Large intestine (tissue), 3 donors: ENCODE measurements at regions not wholly inside any gene's neighbourhood (a gene's known extent, or its start where the extent isn't known, plus 50 kb on each side); places are given as distances from the start of the nearest gene placed in this dataset.

Experiments
- DNase-seq, 2 donors: peaks; one replicate each; pipeline versions ENCODE4 v3.0.0 to v3.0.0-alpha.2; 2013
- H3K27ac ChIP-seq: one replicate; pipeline ENCODE4 v1.5.1; 2013; ENCODE audit warnings: low read length
- H3K27me3 ChIP-seq: 2 replicates; pipeline ENCODE4 v1.6.1; 2013; ENCODE audit warnings: low read length; ENCODE audit not compliant: control insufficient read depth, insufficient read depth
- H3K36me3 ChIP-seq: 2 replicates; pipeline ENCODE4 v1.6.1; 2013; ENCODE audit warnings: low read length; ENCODE audit not compliant: control insufficient read depth, insufficient read depth
- H3K4me1 ChIP-seq: one replicate; pipeline ENCODE4 v1.6.1; 2013; ENCODE audit warnings: low read length; ENCODE audit not compliant: control insufficient read depth, insufficient read depth
- H3K4me3 ChIP-seq: one replicate; pipeline ENCODE4 v1.5.1; 2013; ENCODE audit warnings: low read length
- H3K9me3 ChIP-seq: one replicate; pipeline ENCODE4 v1.6.1; 2013; ENCODE audit warnings: mild to moderate bottlenecking, low read depth, low read length, moderate library complexity; ENCODE audit not compliant: control insufficient read depth
- WGBS: methylation state at CpG from one replicate; pipeline ENCODE4 v1.1.5; 2013; ENCODE audit warnings: low lambda C conversion rate; ENCODE audit not compliant: insufficient coverage; 5-methylcytosine and 5-hydroxymethylcytosine counted together

DNA sequence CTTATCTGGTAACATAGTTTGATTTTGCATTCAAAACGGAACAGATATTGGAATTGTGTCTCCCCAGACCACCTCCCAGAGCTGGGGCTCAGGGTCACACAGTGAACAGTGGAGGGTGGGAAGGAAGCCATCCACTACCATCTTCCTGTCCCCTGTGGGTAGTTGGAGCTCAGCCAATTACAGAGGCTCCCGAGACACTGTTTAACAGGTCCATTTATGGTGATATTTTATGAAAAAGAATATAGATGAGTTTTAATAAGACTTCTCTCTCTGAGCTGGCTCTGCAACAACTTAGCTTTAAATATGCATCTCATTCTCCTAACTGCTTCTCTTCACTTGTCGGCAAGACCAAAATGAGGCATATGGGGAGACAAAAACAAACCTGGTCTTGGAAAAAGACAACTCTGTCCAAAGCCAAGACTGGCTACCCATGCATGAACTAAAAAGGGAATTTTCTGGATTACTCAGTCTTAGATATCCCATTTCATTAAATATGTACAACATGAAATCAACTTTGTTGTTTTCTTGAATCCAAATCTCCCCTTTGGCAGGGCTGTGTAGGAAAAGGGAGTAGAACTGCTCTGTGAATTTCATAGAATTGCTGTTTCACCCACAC, 83.8 kb upstream of the HOXC13 start:
- H3K36me3 ChIP-seq = no peaks in the 10 kb centered on the region
- DNase-seq = no peak
- no peak overlapping the region for H3K4me3 ChIP-seq
- WGBS = 60% methylated on average over 1 of the region's 3 CpGs
- H3K9me3 ChIP-seq = no peaks in the 10 kb centered on the region
- no peak overlapping the region for H3K27ac ChIP-seq
- H3K27me3 ChIP-seq = peaks cover 22% of the 10 kb centered on the region
- H3K4me1 ChIP-seq = no peaks in the 10 kb centered on the region

DNA sequence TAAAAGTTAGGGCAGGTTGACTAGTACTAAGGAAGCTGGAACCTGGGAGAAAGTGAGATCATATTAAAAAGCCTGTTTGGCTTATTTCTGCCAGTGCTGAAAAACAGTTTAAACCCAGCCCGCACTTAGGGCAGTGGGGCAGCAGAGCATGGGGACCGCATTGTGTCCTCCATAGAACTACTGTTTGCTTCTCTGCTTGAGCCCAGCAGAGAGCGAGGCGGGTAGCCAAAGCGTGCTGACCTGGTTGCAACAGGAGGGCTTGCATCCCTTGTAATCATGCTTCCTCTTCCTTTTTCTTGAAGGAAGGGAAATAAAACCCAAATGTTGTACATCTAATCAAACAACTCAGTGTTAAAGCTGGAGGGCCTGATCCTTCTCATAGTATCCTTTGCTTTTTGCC, 82.5 kb upstream of the HOXC13 start:
- no peaks in the 10 kb centered on the region for H3K36me3 ChIP-seq
- WGBS = no CpG with 5 or more reads among the region's 5 CpGs
- H3K27me3 ChIP-seq = peaks cover 23% of the 10 kb centered on the region
- H3K4me1 ChIP-seq = no peaks in the 10 kb centered on the region
- no peak overlapping the region for H3K4me3 ChIP-seq
- no peak for DNase-seq
- H3K9me3 ChIP-seq = no peaks in the 10 kb centered on the region
- no peak overlapping the region for H3K27ac ChIP-seq

GRCh38 chr12:53857666-53858065, 81.0 kb upstream of the HOXC13 start:
- H3K4me3 ChIP-seq = no peak overlapping the region
- WGBS = no CpG with 5 or more reads among the region's 2 CpGs
- H3K36me3 ChIP-seq = no peaks in the 10 kb centered on the region
- no peaks in the 10 kb centered on the region for H3K4me1 ChIP-seq
- no peak for DNase-seq
- H3K27ac ChIP-seq = no peak overlapping the region
- no peaks in the 10 kb centered on the region for H3K9me3 ChIP-seq
- peaks cover 33% of the 10 kb centered on the region for H3K27me3 ChIP-seq

- H3K27ac ChIP-seq = no peak overlapping the region
- WGBS = 56% methylated on average over 1 of the region's 2 CpGs
- peaks cover 33% of the 10 kb centered on the region for H3K27me3 ChIP-seq
- H3K4me1 ChIP-seq = no peaks in the 10 kb centered on the region
- H3K36me3 ChIP-seq = no peaks in the 10 kb centered on the region
- no peaks in the 10 kb centered on the region for H3K9me3 ChIP-seq
- DNase-seq = no peak
- H3K4me3 ChIP-seq = no peak overlapping the region
These were observed 77.9 kb upstream of the HOXC13 start for GRCh38 chr12:53860426-53861345.

DNA sequence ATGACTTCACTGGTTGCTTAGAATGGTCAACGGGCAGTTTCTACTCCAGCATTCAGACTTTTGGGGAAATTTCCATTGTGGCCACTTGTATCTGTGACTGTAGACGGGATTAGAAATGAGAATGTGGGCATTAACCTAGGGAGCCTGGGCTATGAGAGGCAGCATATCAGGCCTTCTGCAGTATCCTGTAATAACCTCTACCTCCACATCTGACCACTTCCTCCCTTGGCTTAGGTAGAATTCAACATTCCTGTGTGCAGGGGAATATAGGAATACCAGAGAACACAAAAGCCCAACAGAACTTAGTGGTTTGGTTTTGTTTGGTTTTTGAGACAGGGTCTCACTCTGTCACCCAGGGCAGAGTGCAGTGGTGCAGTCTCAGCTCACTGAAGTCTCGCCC, 76.4 kb upstream of the HOXC13 start:
- no peak overlapping the region for H3K4me3 ChIP-seq

DNA sequence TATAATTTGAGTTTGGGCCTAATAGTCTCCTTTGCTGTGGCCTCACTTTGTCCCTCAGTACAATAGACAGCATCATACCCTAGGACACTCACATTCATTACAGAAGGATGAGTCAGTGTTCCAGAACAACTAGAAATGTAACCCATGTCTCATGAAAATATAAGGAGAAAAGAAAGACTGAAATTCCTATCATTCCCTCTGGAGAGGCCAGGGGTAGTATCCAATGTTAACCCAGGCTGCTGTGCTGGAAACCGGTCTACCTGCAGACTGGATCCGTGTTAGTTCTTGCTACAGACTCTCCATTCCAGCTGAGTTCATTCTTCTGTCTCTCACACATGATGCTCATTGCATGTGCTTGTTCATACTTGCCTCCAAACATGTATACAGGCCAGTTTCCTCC, 75.8 kb upstream of the HOXC13 start:
- H3K27me3 ChIP-seq = peaks cover 35% of the 10 kb centered on the region
- H3K4me3 ChIP-seq = no peak overlapping the region
- WGBS = 100% methylated on average over 2 of the region's 2 CpGs
- H3K36me3 ChIP-seq = no peaks in the 10 kb centered on the region
- no peak overlapping the region for H3K27ac ChIP-seq
- no peaks in the 10 kb centered on the region for H3K9me3 ChIP-seq
- no peaks in the 10 kb centered on the region for H3K4me1 ChIP-seq
- DNase-seq = no peak

More for the DNA sequence above, 76.4 kb upstream of the HOXC13 start:
- WGBS = no CpG with 5 or more reads among the region's 3 CpGs
- Histone ChIP-seq H3K9me3 (no peaks in the 10 kb centered on the region), H3K36me3 (no peaks in the 10 kb centered on the region), H3K27ac (no peak overlapping the region), H3K27me3 (peaks cover 35% of the 10 kb centered on the region), H3K4me1 (no peaks in the 10 kb centered on the region)
- DNase-seq = no peak

- Histone ChIP-seq H3K4me3 (no peak overlapping the region), H3K4me1 (no peaks in the 10 kb centered on the region), H3K27me3 (peaks cover 22% of the 10 kb centered on the region), H3K36me3 (no peaks in the 10 kb centered on the region), H3K9me3 (no peaks in the 10 kb centered on the region), H3K27ac (no peak overlapping the region)
- WGBS = no CpG with 5 or more reads among the region's 3 CpGs
- DNase-seq = no peak
These were observed 71.9 kb upstream of the HOXC13 start for GRCh38 chr12:53866727-53867126.

DNA sequence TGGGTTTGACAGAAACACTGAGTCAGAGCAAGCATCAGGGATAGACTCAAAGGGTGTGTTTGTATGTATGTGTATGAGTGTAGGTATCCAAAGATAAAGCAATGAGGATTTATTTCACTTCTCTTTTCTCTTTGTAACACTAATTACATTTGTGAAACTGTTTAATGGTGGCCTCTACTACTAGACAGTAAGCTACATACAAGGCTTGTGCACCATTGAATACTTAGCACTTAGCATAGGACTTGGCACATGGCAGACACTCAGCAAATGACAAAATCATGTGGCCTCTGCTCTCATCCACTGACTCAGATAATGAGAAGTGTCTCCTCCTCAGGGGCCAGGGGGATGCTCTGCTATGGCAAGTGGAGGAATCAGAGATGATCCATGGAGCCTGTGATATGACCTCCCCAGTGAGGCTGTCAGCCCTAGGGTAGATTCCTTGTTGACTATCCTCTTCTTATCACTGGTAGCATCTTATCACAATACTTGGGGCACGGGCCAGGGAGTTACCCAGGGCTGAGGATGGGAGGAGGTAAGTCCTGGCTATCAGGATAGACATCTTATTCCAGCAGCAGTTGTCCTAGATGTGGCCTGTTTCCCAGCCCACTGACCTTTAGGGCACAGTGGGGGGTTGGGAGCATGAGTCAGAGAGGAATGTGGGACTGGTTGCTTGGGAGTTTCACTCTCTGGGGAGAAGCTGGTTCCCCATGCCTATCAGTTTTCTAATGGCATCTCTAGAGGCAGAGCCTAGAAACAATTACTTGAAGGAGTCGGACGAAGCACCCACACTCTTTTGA, 71.2 kb upstream of the HOXC13 start:
- Histone ChIP-seq H3K4me1 (no peaks in the 10 kb centered on the region), H3K9me3 (no peaks in the 10 kb centered on the region), H3K27ac (no peak overlapping the region), H3K36me3 (no peaks in the 10 kb centered on the region), H3K27me3 (peaks cover 18% of the 10 kb centered on the region), H3K4me3 (no peak overlapping the region)
- no CpG with 5 or more reads among the region's 3 CpGs for WGBS
- DNase-seq = no peak

- H3K9me3 ChIP-seq = no peaks in the 10 kb centered on the region
- H3K27me3 ChIP-seq = peaks cover 23% of the 10 kb centered on the region
- no peak overlapping the region for H3K27ac ChIP-seq
- DNase-seq = peak; percentile 19 to 33
- no peaks in the 10 kb centered on the region for H3K4me1 ChIP-seq
- WGBS = no CpG with 5 or more reads among the region's 5 CpGs
- H3K36me3 ChIP-seq = no peaks in the 10 kb centered on the region
- no peak overlapping the region for H3K4me3 ChIP-seq
These were observed 70.1 kb upstream of the HOXC13 start for GRCh38 chr12:53868511-53868986.

GRCh38 chr12:53869500-53869899, 69.1 kb upstream of the HOXC13 start:
- no CpG with 5 or more reads among the region's 1 CpG for WGBS
- Histone ChIP-seq H3K4me1 (no peaks in the 10 kb centered on the region), H3K27me3 (peaks cover 23% of the 10 kb centered on the region)

More at GRCh38 chr12:53869500-53869899, 69.1 kb upstream of the HOXC13 start:
- no peak for DNase-seq
- Histone ChIP-seq H3K27ac (no peak overlapping the region), H3K36me3 (no peaks in the 10 kb centered on the region), H3K4me3 (no peak overlapping the region), H3K9me3 (no peaks in the 10 kb centered on the region)
